ENCODE measurements at regions not wholly inside any gene's neighbourhood (a gene's known extent, or its start where the extent isn't known, plus 50 kb on each side); places are given as distances from the start of the nearest gene placed in this dataset.

DNA sequence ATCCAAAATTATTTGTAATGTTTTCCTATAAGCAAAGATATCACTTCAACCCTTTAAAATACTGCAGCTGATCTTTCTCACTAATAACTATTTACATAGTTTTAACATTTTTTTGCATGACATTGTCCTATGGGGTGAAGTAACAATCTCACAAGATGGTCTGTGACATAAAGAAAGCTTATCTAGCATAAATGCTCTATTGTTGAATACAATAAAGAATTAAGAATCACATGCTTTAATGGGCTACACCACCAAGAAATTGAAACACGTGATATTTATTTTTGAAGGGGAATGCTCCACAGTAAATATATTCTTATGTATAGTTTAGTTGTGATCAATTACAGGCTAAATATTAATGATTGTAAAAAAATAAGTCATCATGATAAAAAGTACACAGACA is 441.1 kb downstream of the PTH2R start:
- H3F3A ChIP-seq (replicated peaks; ENCODE audit: insufficient read depth): no peaks in the 10 kb centered on the region
- POLR2A ChIA-PET: no interaction called here
- H2AFZ ChIP-seq (ENCODE audit: low read depth): no peak overlapping the region
- DNase-seq: no peak
- H3K9ac ChIP-seq: no peak overlapping the region
- 13% methylated on average over 1 of the region's 1 CpG for WGBS (ENCODE audit: low lambda C conversion rate)
- no peaks in the 10 kb centered on the region for H3K27me3 ChIP-seq (ENCODE audit: insufficient read depth)
- no peaks in the 10 kb centered on the region for H3K79me2 ChIP-seq (ENCODE audit: insufficient read depth)
- H4K20me1 ChIP-seq (ENCODE audit: insufficient read depth): no peaks in the 10 kb centered on the region
- TF ChIP-seq RCOR1 (IDR thresholded peaks at IDR 0.05; ENCODE audit: low read length): no peak
- no peak for TF ChIP-seq SMC3 (IDR thresholded peaks at IDR 0.05; ENCODE audit: low read depth, low read length)
- TF ChIP-seq POLR2AphosphoS5 (IDR thresholded peaks at IDR 0.05; ENCODE audit: low read depth, low read length): no peak
- TF ChIP-seq, protein P1, sequence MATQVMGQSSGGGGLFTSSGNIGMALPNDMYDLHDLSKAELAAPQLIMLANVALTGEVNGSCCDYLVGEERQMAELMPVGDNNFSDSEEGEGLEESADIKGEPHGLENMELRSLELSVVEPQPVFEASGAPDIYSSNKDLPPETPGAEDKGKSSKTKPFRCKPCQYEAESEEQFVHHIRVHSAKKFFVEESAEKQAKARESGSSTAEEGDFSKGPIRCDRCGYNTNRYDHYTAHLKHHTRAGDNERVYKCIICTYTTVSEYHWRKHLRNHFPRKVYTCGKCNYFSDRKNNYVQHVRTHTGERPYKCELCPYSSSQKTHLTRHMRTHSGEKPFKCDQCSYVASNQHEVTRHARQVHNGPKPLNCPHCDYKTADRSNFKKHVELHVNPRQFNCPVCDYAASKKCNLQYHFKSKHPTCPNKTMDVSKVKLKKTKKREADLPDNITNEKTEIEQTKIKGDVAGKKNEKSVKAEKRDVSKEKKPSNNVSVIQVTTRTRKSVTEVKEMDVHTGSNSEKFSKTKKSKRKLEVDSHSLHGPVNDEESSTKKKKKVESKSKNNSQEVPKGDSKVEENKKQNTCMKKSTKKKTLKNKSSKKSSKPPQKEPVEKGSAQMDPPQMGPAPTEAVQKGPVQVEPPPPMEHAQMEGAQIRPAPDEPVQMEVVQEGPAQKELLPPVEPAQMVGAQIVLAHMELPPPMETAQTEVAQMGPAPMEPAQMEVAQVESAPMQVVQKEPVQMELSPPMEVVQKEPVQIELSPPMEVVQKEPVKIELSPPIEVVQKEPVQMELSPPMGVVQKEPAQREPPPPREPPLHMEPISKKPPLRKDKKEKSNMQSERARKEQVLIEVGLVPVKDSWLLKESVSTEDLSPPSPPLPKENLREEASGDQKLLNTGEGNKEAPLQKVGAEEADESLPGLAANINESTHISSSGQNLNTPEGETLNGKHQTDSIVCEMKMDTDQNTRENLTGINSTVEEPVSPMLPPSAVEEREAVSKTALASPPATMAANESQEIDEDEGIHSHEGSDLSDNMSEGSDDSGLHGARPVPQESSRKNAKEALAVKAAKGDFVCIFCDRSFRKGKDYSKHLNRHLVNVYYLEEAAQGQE (IDR thresholded peaks at IDR 0.05; ENCODE audit: low read depth, low read length): no peak
- no peak for TF ChIP-seq ELF1 (IDR thresholded peaks at IDR 0.05)
- TF ChIP-seq, protein P2, sequence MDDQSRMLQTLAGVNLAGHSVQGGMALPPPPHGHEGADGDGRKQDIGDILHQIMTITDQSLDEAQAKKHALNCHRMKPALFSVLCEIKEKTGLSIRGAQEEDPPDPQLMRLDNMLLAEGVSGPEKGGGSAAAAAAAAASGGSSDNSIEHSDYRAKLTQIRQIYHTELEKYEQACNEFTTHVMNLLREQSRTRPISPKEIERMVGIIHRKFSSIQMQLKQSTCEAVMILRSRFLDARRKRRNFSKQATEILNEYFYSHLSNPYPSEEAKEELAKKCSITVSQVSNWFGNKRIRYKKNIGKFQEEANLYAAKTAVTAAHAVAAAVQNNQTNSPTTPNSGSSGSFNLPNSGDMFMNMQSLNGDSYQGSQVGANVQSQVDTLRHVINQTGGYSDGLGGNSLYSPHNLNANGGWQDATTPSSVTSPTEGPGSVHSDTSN (IDR thresholded peaks at IDR 0.05): no peak
- no peak for TF ChIP-seq TEAD4 (IDR thresholded peaks at IDR 0.05; ENCODE audit: borderline replicate concordance, insufficient read depth)
- TF ChIP-seq YY1 (IDR thresholded peaks at IDR 0.05; ENCODE audit: low read depth): no peak
- TF ChIP-seq, protein P3, sequence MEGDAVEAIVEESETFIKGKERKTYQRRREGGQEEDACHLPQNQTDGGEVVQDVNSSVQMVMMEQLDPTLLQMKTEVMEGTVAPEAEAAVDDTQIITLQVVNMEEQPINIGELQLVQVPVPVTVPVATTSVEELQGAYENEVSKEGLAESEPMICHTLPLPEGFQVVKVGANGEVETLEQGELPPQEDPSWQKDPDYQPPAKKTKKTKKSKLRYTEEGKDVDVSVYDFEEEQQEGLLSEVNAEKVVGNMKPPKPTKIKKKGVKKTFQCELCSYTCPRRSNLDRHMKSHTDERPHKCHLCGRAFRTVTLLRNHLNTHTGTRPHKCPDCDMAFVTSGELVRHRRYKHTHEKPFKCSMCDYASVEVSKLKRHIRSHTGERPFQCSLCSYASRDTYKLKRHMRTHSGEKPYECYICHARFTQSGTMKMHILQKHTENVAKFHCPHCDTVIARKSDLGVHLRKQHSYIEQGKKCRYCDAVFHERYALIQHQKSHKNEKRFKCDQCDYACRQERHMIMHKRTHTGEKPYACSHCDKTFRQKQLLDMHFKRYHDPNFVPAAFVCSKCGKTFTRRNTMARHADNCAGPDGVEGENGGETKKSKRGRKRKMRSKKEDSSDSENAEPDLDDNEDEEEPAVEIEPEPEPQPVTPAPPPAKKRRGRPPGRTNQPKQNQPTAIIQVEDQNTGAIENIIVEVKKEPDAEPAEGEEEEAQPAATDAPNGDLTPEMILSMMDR (IDR thresholded peaks at IDR 0.05): no peak
- TF ChIP-seq, protein P4, sequence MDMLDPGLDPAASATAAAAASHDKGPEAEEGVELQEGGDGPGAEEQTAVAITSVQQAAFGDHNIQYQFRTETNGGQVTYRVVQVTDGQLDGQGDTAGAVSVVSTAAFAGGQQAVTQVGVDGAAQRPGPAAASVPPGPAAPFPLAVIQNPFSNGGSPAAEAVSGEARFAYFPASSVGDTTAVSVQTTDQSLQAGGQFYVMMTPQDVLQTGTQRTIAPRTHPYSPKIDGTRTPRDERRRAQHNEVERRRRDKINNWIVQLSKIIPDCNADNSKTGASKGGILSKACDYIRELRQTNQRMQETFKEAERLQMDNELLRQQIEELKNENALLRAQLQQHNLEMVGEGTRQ (IDR thresholded peaks at IDR 0.05; ENCODE audit: borderline replicate concordance, low read depth, low read length): no peak
- TF ChIP-seq FOXJ3 (CRISPR knock-in tag; IDR thresholded peaks at IDR 0.05): no peak
- no peak for TF ChIP-seq TAF1 (IDR thresholded peaks at IDR 0.05; ENCODE audit: borderline replicate concordance, low read depth, low read length)
- no peak for TF ChIP-seq MEF2A (IDR thresholded peaks at IDR 0.05; ENCODE audit: borderline replicate concordance, low read depth)
- TF ChIP-seq, protein P5, sequence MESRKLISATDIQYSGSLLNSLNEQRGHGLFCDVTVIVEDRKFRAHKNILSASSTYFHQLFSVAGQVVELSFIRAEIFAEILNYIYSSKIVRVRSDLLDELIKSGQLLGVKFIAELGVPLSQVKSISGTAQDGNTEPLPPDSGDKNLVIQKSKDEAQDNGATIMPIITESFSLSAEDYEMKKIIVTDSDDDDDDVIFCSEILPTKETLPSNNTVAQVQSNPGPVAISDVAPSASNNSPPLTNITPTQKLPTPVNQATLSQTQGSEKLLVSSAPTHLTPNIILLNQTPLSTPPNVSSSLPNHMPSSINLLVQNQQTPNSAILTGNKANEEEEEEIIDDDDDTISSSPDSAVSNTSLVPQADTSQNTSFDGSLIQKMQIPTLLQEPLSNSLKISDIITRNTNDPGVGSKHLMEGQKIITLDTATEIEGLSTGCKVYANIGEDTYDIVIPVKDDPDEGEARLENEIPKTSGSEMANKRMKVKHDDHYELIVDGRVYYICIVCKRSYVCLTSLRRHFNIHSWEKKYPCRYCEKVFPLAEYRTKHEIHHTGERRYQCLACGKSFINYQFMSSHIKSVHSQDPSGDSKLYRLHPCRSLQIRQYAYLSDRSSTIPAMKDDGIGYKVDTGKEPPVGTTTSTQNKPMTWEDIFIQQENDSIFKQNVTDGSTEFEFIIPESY (IDR thresholded peaks at IDR 0.05; ENCODE audit: borderline replicate concordance, low read depth): no peak
- TF ChIP-seq JUND (IDR thresholded peaks at IDR 0.05): no peak
- TF ChIP-seq MXI1 (IDR thresholded peaks at IDR 0.05; ENCODE audit: low read depth, low read length): no peak
- TF ChIP-seq NFIC (IDR thresholded peaks at IDR 0.05; ENCODE audit: borderline replicate concordance): no peak
- no peak overlapping the region for H3K4me2 ChIP-seq
- CTCF ChIA-PET: no interaction called here
- H3K27ac ChIP-seq (ENCODE audit: low read depth in 2 of 2, low read length in 1 of 2): no peak overlapping the region
- H3K4me3 ChIP-seq (ENCODE audit: low read depth in 2 of 2, low read length in 1 of 2): no peak overlapping the region
- H3K9me2 ChIP-seq: no peaks in the 10 kb centered on the region
- 0 out of 2 replicates have a peak, but pooled peaks cover 6% of the 10 kb centered on the region for H3K9me3 ChIP-seq
- no peaks in the 10 kb centered on the region for H3K4me1 ChIP-seq (ENCODE audit: control insufficient read depth in 1 of 2, insufficient read depth in 2 of 2, low read depth in 1 of 2, low read length in 1 of 2)
- H3K36me3 ChIP-seq (replicated peaks in 1 of 2; ENCODE audit: control insufficient read depth in 1 of 2, insufficient read depth in 2 of 2, low read length in 1 of 2): no peaks in the 10 kb centered on the region

Data from SK-N-SH (cell line).